H1 (cell line): ENCODE measurements at regions not wholly inside any gene's neighbourhood (a gene's known extent, or its start where the extent isn't known, plus 50 kb on each side); places are given as distances from the start of the nearest gene placed in this dataset.

Experiments used
- CTCF ChIA-PET: fragments of 300-600 bp; sonication (Branson Sonifier 250); formaldehyde crosslinking; loops from one replicate; lab custom pipeline; 2021; ENCODE audit not compliant: partially characterized antibody; lab: Charles Lee
- POLR2A ChIA-PET: fragments of 300-600 bp; sonication (Branson Sonifier 250); formaldehyde crosslinking; loops from one replicate; lab custom pipeline; 2021; ENCODE audit warnings: inconsistent platforms; ENCODE audit not compliant: partially characterized antibody; lab: Charles Lee
- DNase-seq, 2 experiments: peaks; one replicate each; pipeline versions ENCODE4 v3.0.0 to v3.0.0-alpha.2; 2010 to 2022; ENCODE audit warnings: low spot score in 2 of 2, low read depth in 1 of 2, mixed read lengths in 1 of 2
- FAIRE-seq: peaks from 2 replicates; lab custom pipeline; 2011; peaks lifted over from hg19 to GRCh38; lab: Jason Lieb, UNC
- H2AFZ ChIP-seq: 2 replicates; pipeline ENCODE4 v1.8.1; 2012; ENCODE audit warnings: low read length, inconsistent platforms
- H2AK5ac ChIP-seq: 2 replicates; pipeline ENCODE4 v1.6.1; 2013; ENCODE audit warnings: low read depth, low read length
- H2BK120ac ChIP-seq: replicated peaks from 2 replicates; pipeline ENCODE3; 2013; ENCODE audit warnings: low read depth, low read length, inconsistent platforms
- H2BK12ac ChIP-seq: 2 replicates; pipeline ENCODE4 v1.6.1; 2013; ENCODE audit warnings: low read depth, low read length
- H2BK15ac ChIP-seq: 2 replicates; pipeline ENCODE4 v1.6.1; 2013; ENCODE audit warnings: low read length
- H2BK20ac ChIP-seq: 2 replicates; pipeline ENCODE4 v1.6.1; 2013; ENCODE audit warnings: low read length
- H2BK5ac ChIP-seq: 2 replicates; pipeline ENCODE4 v1.6.1; 2013; ENCODE audit warnings: low read depth, low read length
- H3K14ac ChIP-seq: 2 replicates; pipeline ENCODE4 v1.6.1; 2013; ENCODE audit warnings: inconsistent platforms; ENCODE audit not compliant: insufficient read length
- H3K18ac ChIP-seq: 2 replicates; pipeline ENCODE4 v1.6.1; 2013; ENCODE audit warnings: low read length; ENCODE audit errors: extremely low read depth
- H3K23ac ChIP-seq: 2 replicates; pipeline ENCODE4 v1.6.1; 2013; ENCODE audit warnings: inconsistent platforms; ENCODE audit not compliant: insufficient read length
- H3K23me2 ChIP-seq: 2 replicates; pipeline ENCODE4 v1.6.1; 2013; ENCODE audit warnings: low read depth, low read length
- H3K27ac ChIP-seq: 2 replicates; pipeline ENCODE4 v1.6.1; 2011; ENCODE audit warnings: low read depth, low read length, inconsistent platforms
- H3K27me3 ChIP-seq, 4 experiments: replicated peaks in 1 of 4; 1 replicate in 1 of 4; 2 replicates in 3 of 4; pipeline versions ENCODE4 v1.6.1 to v1.8.1; 2011 to 2013; ENCODE audit warnings: low read length in 3 of 4, mild to moderate bottlenecking in 3 of 4, inconsistent platforms in 2 of 4, mixed read lengths in 2 of 4, moderate library complexity in 1 of 4; ENCODE audit not compliant: control insufficient read depth in 3 of 4, insufficient read depth in 3 of 4; ENCODE audit errors: extremely low read depth in 1 of 4
- H3K36me3 ChIP-seq, 4 experiments: 2 replicates each; pipeline versions ENCODE4 v1.6.1 to v1.8.1; 2011 to 2013; ENCODE audit warnings: mild to moderate bottlenecking in 4 of 4, low read length in 3 of 4, moderate library complexity in 2 of 4, control low read depth in 1 of 4, inconsistent platforms in 1 of 4; ENCODE audit not compliant: insufficient read depth in 4 of 4, control insufficient read depth in 2 of 4
- H3K4ac ChIP-seq: replicated peaks from 2 replicates; pipeline ENCODE3; 2013; ENCODE audit warnings: low read length, low read depth, mixed read lengths, inconsistent platforms; ENCODE audit not compliant: insufficient read length
- H3K4me1 ChIP-seq, 4 experiments: replicated peaks in 1 of 4; 1 replicate in 1 of 4; 2 replicates in 3 of 4; pipeline versions ENCODE4 v1.6.1 to v1.8.1; 2011 to 2013; ENCODE audit warnings: low read length in 3 of 4, inconsistent platforms in 2 of 4, mixed read lengths in 1 of 4; ENCODE audit not compliant: insufficient read depth in 4 of 4, control insufficient read depth in 3 of 4
- H3K4me2 ChIP-seq, 2 experiments: 2 replicates each; pipeline versions ENCODE4 v1.6.1 to v1.8.1; 2011 to 2013; ENCODE audit warnings: low read depth in 2 of 2, low read length in 2 of 2, control low read depth in 1 of 2, inconsistent platforms in 1 of 2, mild to moderate bottlenecking in 1 of 2; ENCODE audit not compliant: insufficient read depth in 1 of 2
- H3K4me3 ChIP-seq, 4 experiments: fragments of 200-600, 300-600 bp in 1 of 4; sonication (generic), shearing (Covaris generic), sonication (Bioruptor Twin) in 1 of 4; 2 replicates each; pipeline versions ENCODE4 v1.5.1 to v1.8.1; 2011 to 2016; ENCODE audit warnings: low read length in 4 of 4, low read depth in 3 of 4, control low read depth in 2 of 4, inconsistent platforms in 2 of 4, mild to moderate bottlenecking in 2 of 4, mixed read lengths in 1 of 4, moderate library complexity in 1 of 4; ENCODE audit not compliant: insufficient read depth in 2 of 4; ENCODE audit errors: extremely low read depth in 1 of 4
- H3K56ac ChIP-seq: replicated peaks from 2 replicates; pipeline ENCODE3; 2013; ENCODE audit warnings: low read depth, mild to moderate bottlenecking, mixed read lengths, low read length, inconsistent platforms; ENCODE audit not compliant: insufficient read length
- H3K79me1 ChIP-seq: 2 replicates; pipeline ENCODE4 v1.6.1; 2013; ENCODE audit warnings: low read depth, low read length, control low read depth
- H3K79me2 ChIP-seq, 2 experiments: 2 replicates each; pipeline versions ENCODE4 v1.6.1 to v1.8.1; 2012 to 2013; ENCODE audit warnings: low read length in 2 of 2, mild to moderate bottlenecking in 2 of 2, inconsistent platforms in 1 of 2; ENCODE audit not compliant: insufficient read depth in 2 of 2, control insufficient read depth in 1 of 2
- H3K9ac ChIP-seq, 4 experiments: replicated peaks in 1 of 4; 1 replicate in 1 of 4; 2 replicates in 3 of 4; pipeline versions ENCODE4 v1.6.1 to v1.8.1; 2011 to 2013; ENCODE audit warnings: low read depth in 3 of 4, low read length in 3 of 4, control low read depth in 2 of 4, mild to moderate bottlenecking in 2 of 4, moderate library complexity in 2 of 4, inconsistent platforms in 1 of 4; ENCODE audit errors: extremely low read depth in 1 of 4
- H3K9me3 ChIP-seq, 2 experiments: 2 replicates each; pipeline versions ENCODE4 v1.6.1 to v1.8.1; 2012 to 2013; ENCODE audit warnings: mild to moderate bottlenecking in 2 of 2, moderate library complexity in 2 of 2, control low read depth in 1 of 2, inconsistent platforms in 1 of 2, low read depth in 1 of 2, low read length in 1 of 2, mixed read lengths in 1 of 2; ENCODE audit not compliant: insufficient read depth in 2 of 2
- H4K20me1 ChIP-seq, 2 experiments: replicated peaks in 1 of 2; 2 replicates each; pipeline versions ENCODE3 to v1.8.1; 2011 to 2013; ENCODE audit warnings: inconsistent platforms in 2 of 2, low read length in 2 of 2, mild to moderate bottlenecking in 1 of 2; ENCODE audit not compliant: insufficient read depth in 2 of 2, control insufficient read depth in 1 of 2
- H4K5ac ChIP-seq: 2 replicates; pipeline ENCODE4 v1.6.1; 2013; ENCODE audit warnings: low read length, low read depth, mixed read lengths, inconsistent platforms; ENCODE audit not compliant: insufficient read length
- H4K8ac ChIP-seq: 2 replicates; pipeline ENCODE4 v1.8.0; 2013; ENCODE audit warnings: mild to moderate bottlenecking, moderate library complexity, low read length, inconsistent platforms; ENCODE audit not compliant: insufficient read depth; ENCODE audit errors: extremely low read depth
- H4K91ac ChIP-seq: replicated peaks from 2 replicates; pipeline ENCODE3; 2013; ENCODE audit warnings: low read length, mixed read lengths, inconsistent platforms; ENCODE audit not compliant: insufficient read length
- EZH2 ChIP-seq: fragments of 200-600 bp; sonication (generic); IDR thresholded peaks from 2 replicates; pipeline ENCODE4 v1.7.1; 2012; ENCODE audit warnings: low read depth, mild to moderate bottlenecking, moderate library complexity, low read length, inconsistent platforms; ENCODE audit not compliant: severe bottlenecking
- HDAC2 ChIP-seq, 2 experiments: fragments of 300-600 bp in 1 of 2; sonication (generic) in 1 of 2; IDR thresholded peaks; 2 replicates each; pipeline ENCODE4 v1.6.1; 2011 to 2012; ENCODE audit warnings: low read depth in 2 of 2, low read length in 2 of 2, mild to moderate bottlenecking in 2 of 2, moderate library complexity in 2 of 2, borderline replicate concordance in 1 of 2, inconsistent platforms in 1 of 2
- RNF2 ChIP-seq: fragments of 200-900, 300-1000 bp; sonication (generic); IDR thresholded peaks from 2 replicates; pipeline ENCODE4 v1.7.1; 2016; ENCODE audit warnings: borderline replicate concordance, low read depth, mild to moderate bottlenecking, antibody characterized with exemption, low read length; ENCODE audit not compliant: poor library complexity, severe bottlenecking; ENCODE audit errors: missing control alignments
- WGBS, 2 experiments: shearing (Covaris generic) in 1 of 2; methylation state at CpG; one replicate each; pipeline versions ENCODE4 v1.1.6 to v1.1.7; 2013 to 2015; ENCODE audit warnings: low lambda C conversion rate in 2 of 2, mixed read lengths in 2 of 2, inconsistent platforms in 1 of 2, low coverage in 1 of 2, missing lambda C conversion rate in 1 of 2; ENCODE audit not compliant: insufficient replicate concordance in 2 of 2, insufficient coverage in 1 of 2, insufficient read length in 1 of 2; ENCODE audit errors: extremely low coverage in 1 of 2, missing lambda C conversion rate in 1 of 2; 5-methylcytosine and 5-hydroxymethylcytosine counted together

- no peak for TF ChIP-seq EZH2
- no peak for TF ChIP-seq RNF2
- TF ChIP-seq HDAC2 (IDR thresholded peaks at IDR 0.05; ENCODE audit: borderline replicate concordance in 1 of 2, low read depth in 2 of 2, low read length in 2 of 2) = no peak
- TF ChIP-seq, all 59 proteins: peak for 0
- Histone ChIP-seq H3K4me2 (no peak overlapping the region), H3K23me2 (no peaks in the 10 kb centered on the region), H2BK12ac (no peak overlapping the region), H4K5ac (no peak overlapping the region), H3K4me3 (no peak overlapping the region), H3K14ac (no peak overlapping the region), H3K4ac (no peak overlapping the region), H3K18ac (no peak overlapping the region), H3K79me2 (no peaks in the 10 kb centered on the region), H2BK20ac (no peak overlapping the region), H3K9me3 (no peaks in the 10 kb centered on the region), H3K27me3 (no peaks in the 10 kb centered on the region; a peak in 1 of 7 replicates), H3K9ac (no peak overlapping the region), H2BK15ac (no peak overlapping the region), H4K20me1 (no peaks in the 10 kb centered on the region), H3K56ac (no peak overlapping the region), H3K79me1 (no peaks in the 10 kb centered on the region), H2BK5ac (no peak overlapping the region), H3K36me3 (no peaks in the 10 kb centered on the region), H4K91ac (no peak overlapping the region), H4K8ac (no peak overlapping the region), H3K4me1 (peaks cover 0 to 5% (median 1%) of the 10 kb centered on the region in 4 experiments; a peak in 2 of 7 replicates), H3K23ac (no peak overlapping the region), H2AFZ (no peak overlapping the region), H2BK120ac (no peak overlapping the region), H3K27ac (no peak overlapping the region), H2AK5ac (no peak overlapping the region)
- FAIRE-seq (no peak), DNase-seq (no peak)
- ChIA-PET POLR2A (interaction anchor here (0.7 kb wide), 1 partner anchor 41 kb away, joined by 3 read pairs; no protein-coding TSS in a partner anchor), CTCF (interaction anchor here (0.6 to 0.8 kb wide), 3 partner anchors 43 to 272 kb away, joined by 3 read pairs; no protein-coding TSS in a partner anchor)
- WGBS, 2 experiments = 88% methylated on average over 7 of the region's 7 CpGs; no CpG with 5 or more reads in 1 of the 2 experiments
Measured at GRCh38 chr4:27129871-27130366, 269.3 kb downstream of the STIM2 start.
